Activated CD8-positive, alpha-beta memory T cell treated with anti-CD3 and anti-CD28 coated beads, Interleukin-2, amount 50 U/mL, for 48 hours (primary cell): ENCODE measurements at regions not wholly inside any gene's neighbourhood (a gene's known extent, or its start where the extent isn't known, plus 50 kb on each side); places are given as distances from the start of the nearest gene placed in this dataset.

ENCODE experiments used
- DNase-seq: peaks from one replicate; pipeline ENCODE4 v3.0.0-alpha.2; 2020

- DNase-seq = no peak
These were observed 1037.2 kb downstream of the SQOR start for GRCh38 chr15:46672041-46672440.

GRCh38 chr15:46676233-46677206, 1040.8 kb upstream of the SEMA6D start:
- DNase-seq = no peak

- no peak for DNase-seq
These were observed 1039.8 kb upstream of the SEMA6D start for GRCh38 chr15:46677491-46677890.

GRCh38 chr15:46681901-46682300, 1035.4 kb upstream of the SEMA6D start:
- no peak for DNase-seq

- DNase-seq = no peak
These were observed 1034.1 kb upstream of the SEMA6D start for GRCh38 chr15:46682969-46683791.

- DNase-seq = no peak
These were observed 1032.2 kb upstream of the SEMA6D start for GRCh38 chr15:46685096-46685495.

GRCh38 chr15:46685681-46686080, 1031.6 kb upstream of the SEMA6D start:
- DNase-seq = no peak

- DNase-seq = no peak
These were observed 1021.0 kb upstream of the SEMA6D start for GRCh38 chr15:46696281-46696680.

- no peak for DNase-seq
These were observed 1016.0 kb upstream of the SEMA6D start for GRCh38 chr15:46701346-46701745.

GRCh38 chr15:46701896-46702295, 1015.4 kb upstream of the SEMA6D start:
- no peak for DNase-seq

GRCh38 chr15:46703020-46703861, 1014.1 kb upstream of the SEMA6D start:
- DNase-seq = no peak

GRCh38 chr15:46703871-46704637, 1013.3 kb upstream of the SEMA6D start:
- DNase-seq = no peak

GRCh38 chr15:46707452-46707851, 1009.9 kb upstream of the SEMA6D start:
- DNase-seq = no peak

GRCh38 chr15:46708226-46708625, 1009.1 kb upstream of the SEMA6D start:
- no peak for DNase-seq

GRCh38 chr15:46709460-46710083, 1007.7 kb upstream of the SEMA6D start:
- DNase-seq = no peak

- no peak for DNase-seq
These were observed 1006.8 kb upstream of the SEMA6D start for GRCh38 chr15:46710401-46710960.

GRCh38 chr15:46713045-46713444, 1004.3 kb upstream of the SEMA6D start:
- no peak for DNase-seq

GRCh38 chr15:46714950-46715349, 1002.4 kb upstream of the SEMA6D start:
- DNase-seq = no peak

- no peak for DNase-seq
These were observed 994.0 kb upstream of the SEMA6D start for GRCh38 chr15:46723308-46723707.

GRCh38 chr15:46732060-46732459, 985.2 kb upstream of the SEMA6D start:
- DNase-seq = no peak

- no peak for DNase-seq
These were observed 982.2 kb upstream of the SEMA6D start for GRCh38 chr15:46735115-46735514.
